ENCODE measurements at regions not wholly inside any gene's neighbourhood (a gene's known extent, or its start where the extent isn't known, plus 50 kb on each side); places are given as distances from the start of the nearest gene placed in this dataset.
"Not testable (repeated sequence)": the region's sequence is repeated elsewhere in the genome, so short reads cannot be mapped to it uniquely, and the experiment has no call there.

DNA sequence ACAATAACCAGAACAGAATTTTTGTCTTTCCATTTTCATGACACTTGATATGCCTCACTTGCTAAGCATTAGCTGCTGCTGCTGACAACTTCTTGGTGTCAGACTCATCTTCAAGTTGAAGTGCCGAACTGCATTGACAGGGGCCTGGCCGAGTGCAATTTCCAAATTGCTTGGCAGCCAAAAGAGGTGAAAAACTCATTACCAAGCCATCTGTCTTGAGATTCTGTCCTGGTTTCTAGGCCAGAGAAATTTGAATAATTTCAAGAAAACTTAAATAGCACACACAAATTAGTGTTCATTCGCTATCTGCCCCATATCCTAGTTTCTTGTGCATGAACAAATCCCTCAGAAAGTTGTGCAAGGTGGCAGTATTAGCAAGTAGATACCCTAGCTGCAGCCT is 165.3 kb upstream of the RASSF8 start:
- no peak for DNase-seq (ENCODE audit: low spot score)

DNA sequence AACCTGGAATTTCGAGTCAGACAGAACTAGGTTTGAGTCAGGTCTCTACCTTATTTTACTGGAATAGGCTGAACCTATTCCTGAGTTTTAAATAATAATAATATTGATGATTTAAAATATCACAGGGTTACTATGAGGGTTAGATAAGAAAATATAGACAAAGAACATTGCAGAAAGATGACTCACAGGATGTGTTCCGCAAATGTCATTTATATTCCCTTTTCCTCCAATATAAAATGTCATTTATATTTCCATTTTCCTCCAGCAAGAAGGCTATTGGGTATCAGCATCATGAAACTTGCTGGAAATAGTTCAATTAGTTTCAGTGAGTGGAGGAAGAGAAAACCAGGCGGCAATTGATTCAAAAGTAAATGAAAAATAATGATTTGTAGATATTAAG is 163.9 kb upstream of the RASSF8 start:
- DNase-seq (ENCODE audit: low spot score), result peak; percentile 70

GRCh38 chr12:25796523-25797000 is 161.9 kb upstream of the RASSF8 start:
- no peak for DNase-seq (ENCODE audit: low spot score)

DNA sequence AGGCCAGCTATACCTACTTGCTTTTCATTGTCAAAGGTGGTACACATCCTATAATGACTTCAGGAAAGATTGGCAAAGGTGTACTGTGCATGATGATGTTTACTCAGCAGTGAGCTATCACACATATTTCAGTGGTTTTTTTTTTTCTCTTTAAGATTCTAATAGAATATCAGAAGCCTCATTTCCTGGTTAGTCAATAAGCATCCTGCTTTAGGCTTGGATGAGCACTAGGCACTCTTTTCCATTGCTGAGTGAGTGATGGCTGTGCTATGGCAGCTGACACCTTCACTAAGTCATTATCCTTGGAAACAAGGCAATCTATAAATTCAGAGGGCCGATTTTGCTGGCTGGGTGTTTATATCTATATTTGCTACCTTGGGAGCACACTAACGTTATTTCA is 161.1 kb upstream of the RASSF8 start:
- peak; percentile 55 for DNase-seq (ENCODE audit: low spot score)

DNA sequence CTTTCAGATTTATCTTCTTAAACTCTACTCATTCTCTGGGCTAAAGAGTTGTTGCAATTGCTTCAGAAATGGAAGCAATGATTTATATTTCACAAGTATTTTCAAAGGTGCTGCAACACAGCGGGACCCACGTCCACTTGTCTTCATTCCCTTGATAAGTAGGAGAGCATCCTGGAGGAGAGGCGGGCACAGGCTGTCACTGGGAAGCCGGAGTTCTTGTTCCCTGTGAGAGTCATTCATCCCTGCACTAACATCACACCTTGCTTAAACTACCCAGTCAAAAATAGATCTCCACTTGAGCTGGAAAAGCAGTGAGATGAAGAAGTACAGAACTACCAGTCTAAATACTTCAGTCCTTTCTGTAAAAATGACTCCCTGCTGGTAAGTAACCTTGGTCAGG is 160.5 kb upstream of the RASSF8 start:
- DNase-seq (ENCODE audit: low spot score), result no peak

GRCh38 chr12:25800101-25800500 is 158.4 kb upstream of the RASSF8 start:
- DNase-seq (ENCODE audit: low spot score), result no peak

DNA sequence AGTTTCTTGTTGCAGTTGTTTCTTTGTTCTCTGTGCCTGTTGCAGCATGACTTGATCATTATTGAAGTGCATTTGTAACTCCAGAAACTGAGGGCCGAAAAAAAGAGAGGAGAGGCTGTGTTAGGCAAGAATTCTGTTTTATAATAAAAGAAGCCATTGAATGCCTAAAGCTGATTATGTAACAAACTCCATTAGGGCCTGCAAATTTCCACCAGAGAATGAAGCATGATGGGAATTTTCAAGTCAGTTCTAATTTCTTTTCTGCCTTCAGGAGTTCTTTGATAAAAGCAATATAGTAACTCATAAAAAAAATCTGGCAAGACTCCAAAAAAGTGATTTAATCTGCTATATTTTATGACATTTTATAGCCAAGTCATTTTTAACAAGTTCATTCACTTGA is 156.7 kb upstream of the RASSF8 start:
- DNase-seq (ENCODE audit: low spot score), result no peak

- no peak for DNase-seq (ENCODE audit: low spot score)
Measured at GRCh38 chr12:25802143-25802542, 156.3 kb upstream of the RASSF8 start.

- not testable (repeated sequence) for DNase-seq (ENCODE audit: low spot score)
Measured at GRCh38 chr12:25803029-25803664, 155.3 kb upstream of the RASSF8 start.

DNA sequence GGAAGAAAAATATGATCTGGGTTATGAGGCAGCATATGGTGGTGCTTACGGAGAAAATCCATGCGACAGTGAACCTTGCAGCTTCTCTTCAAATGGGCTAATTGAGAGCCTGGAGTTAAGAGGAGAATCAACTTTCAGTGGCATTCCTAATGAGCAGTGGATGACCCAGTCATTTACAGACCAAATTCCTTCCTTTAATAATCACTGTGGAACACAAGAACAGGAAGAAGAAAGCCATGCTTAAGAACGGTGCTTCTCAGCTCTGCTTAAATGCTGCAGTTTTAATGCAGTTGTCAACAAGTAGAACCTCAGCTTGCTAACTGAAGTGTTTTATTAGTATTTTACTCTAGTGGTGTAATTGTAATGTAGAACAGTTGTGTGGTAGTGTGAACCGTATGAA is 154.2 kb upstream of the RASSF8 start:
- not testable (repeated sequence) for DNase-seq (ENCODE audit: low spot score)

DNA sequence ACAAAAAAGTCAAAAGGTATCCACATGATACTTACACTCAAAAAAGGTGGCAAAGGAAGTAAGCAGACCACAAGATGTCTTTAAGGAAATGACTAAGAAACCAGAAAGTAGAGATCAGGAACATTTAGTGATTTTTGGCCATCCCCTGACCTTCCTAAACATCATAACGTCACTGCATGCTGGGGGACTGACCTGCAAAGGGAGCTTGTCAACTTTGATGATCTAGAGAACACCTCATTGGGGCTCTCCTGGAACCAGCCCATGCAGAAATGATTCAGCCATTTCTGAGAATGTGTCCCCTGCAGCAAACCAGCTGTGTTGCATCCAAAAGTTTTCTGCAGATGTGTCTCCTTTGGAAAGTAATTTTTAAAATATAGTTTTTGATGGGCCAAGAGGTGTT is 152.2 kb upstream of the RASSF8 start:
- DNase-seq (ENCODE audit: low spot score), result no peak

DNA sequence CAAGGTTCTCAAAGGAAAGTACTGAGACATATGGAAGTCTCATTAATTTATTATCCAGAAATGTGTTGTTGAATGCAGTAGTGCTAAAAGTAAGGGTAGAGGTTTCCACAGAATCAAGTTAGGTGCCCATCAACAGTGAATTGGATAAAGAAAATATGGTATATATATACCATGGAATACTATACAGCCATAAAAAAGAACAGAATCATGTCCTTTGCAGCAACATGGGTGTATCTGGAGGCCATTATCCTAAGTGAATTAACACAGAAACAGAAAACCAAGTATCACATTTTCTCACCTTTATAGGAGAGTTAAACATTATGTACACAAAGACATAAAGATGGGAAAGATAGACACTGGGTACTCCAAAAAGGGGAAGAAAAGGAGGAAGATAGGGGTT is 149.9 kb upstream of the RASSF8 start:
- DNase-seq (ENCODE audit: low spot score), result no peak

- no peak for DNase-seq (ENCODE audit: low spot score)
Measured at GRCh38 chr12:25810683-25811082, 147.8 kb upstream of the RASSF8 start.

GRCh38 chr12:25811656-25812126 is 146.8 kb upstream of the RASSF8 start:
- DNase-seq (ENCODE audit: low spot score), result peak; percentile 28

DNA sequence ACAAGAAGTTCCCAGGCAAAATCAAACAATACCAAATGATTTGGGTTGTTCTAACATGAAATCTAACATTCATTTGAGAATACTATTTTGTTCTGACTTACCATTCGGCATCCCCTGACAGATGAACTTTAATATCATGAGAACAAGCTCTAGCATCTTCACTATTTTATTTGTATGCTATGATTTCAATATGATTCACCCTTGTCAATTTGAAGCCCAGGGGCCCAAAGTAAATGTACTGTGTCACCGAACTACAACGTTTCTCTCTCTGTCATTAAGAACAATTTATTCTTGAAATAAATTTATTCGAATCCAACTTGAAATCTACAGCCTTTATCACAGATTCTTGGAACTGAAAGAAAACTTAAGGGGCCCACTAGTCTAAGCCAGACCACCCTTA is 146.2 kb upstream of the RASSF8 start:
- no peak for DNase-seq (ENCODE audit: low spot score)

GRCh38 chr12:25813843-25814242 is 144.6 kb upstream of the RASSF8 start:
- no peak for DNase-seq (ENCODE audit: low spot score)

DNA sequence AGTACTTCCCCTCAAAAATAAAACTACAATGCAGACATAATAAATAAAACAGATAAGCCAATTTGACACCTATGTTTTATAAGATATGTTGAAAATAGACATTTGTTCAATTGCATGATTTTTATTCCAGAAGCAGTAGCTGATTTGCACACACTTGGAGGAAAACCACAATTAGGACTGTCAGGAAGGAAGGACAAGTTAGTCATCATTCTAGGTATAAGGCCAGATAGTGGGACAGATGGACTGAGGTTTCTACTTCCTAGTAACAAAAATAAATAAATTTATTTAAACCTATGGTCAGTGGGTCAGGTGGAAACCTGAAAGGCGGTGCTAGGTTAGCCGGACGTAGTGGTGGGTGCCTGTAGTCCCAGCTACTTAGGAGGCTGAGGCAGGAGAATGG is 141.8 kb upstream of the RASSF8 start:
- DNase-seq (ENCODE audit: low spot score), result peak; percentile 41

DNA sequence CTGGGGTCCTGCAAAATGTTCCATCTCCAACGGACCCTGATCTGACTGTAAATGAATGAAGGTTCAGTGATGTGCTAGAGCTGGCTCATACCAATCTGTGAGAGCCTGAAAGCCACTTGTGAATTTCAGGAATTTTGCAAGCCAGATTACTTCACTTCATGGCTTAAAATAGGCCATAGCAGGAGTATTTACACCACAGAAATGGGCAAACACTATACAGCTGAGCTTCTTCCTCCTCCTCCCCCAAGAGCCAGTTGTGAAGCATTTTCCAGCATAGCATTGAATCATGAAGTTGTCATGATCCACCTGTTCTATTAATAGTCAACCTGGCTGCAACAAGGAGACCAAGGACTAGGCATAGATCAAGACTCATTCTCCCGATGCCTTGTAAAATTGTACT is 141.3 kb upstream of the RASSF8 start:
- no peak for DNase-seq (ENCODE audit: low spot score)

DNA sequence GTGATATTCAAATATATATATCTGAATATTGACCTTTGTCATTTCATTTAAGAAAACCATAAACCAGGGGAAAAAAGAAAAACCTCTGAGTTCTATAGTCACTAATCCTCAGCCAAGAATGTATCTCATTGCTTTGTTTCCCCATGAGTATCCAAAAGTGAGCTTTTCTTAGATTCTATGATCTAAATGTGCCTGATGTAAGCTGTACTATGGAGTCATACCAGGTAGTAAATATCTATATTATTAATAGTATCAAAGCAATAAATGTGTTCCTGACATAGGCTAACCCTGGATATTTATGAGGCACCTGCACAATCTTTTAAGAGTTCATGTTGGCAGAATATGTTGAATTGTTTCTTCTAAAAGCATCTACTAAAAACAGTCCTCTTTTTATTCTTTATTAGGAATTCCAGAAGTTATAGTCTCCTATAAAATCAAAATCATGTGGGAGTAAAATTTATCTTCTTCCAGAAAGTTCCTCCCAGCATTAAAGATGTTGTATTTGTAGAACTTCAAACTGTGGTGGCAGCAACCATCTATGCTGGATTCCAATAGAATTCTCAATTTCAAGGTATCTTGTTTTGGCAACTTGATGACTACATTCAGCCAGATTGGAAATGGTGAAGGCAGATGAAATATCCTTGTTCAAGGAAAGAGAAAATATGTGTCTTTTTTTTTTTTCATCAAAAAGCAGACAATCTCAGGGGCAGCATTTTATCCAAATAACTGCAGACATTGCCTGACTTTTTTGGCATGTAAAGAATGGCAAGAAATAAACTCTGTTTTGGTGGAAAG is 139.7 kb upstream of the RASSF8 start:
- DNase-seq (ENCODE audit: low spot score), result no peak

- no peak for DNase-seq (ENCODE audit: low spot score)
Measured at GRCh38 chr12:25819691-25820090, 138.8 kb upstream of the RASSF8 start.

DNA sequence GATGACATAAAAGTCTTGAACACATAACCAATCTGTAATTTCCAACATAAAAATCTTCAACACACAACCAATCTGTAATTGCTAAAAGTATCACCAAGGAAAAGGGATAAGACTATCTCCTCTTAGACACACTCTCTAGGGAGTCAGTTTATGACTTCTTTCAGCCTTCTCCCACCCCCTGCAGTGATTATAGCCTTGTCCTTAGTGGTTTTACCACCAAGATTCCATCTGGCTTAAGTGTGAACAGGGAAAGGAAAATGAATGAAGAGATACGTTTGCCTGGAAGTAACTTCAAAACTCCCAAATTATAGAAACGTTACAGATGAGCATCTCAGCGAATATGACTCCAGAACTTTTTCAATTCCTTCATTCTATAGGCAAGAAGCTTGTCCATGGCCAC is 136.2 kb upstream of the RASSF8 start:
- DNase-seq (ENCODE audit: low spot score), result no peak

DNA sequence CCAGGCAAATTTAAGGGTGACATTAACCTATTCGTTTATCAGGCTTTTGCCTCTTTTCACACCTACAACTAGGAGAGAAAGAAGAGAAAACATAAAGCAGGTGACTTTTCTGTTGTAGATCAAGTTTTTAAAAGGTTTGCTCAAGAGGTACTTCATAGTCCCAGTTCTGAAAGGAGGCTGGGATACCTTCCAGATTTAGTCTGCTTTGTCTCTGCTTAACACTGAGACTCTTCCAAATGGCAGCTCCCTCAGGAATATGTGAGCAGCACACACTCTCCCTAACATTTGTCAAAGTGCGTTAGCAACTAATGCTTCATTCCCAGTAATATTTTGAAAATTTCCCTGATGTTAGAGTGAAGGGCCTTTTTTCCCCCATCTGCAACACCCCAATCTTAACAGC is 133.7 kb upstream of the RASSF8 start:
- no peak for DNase-seq (ENCODE audit: low spot score)

DNA sequence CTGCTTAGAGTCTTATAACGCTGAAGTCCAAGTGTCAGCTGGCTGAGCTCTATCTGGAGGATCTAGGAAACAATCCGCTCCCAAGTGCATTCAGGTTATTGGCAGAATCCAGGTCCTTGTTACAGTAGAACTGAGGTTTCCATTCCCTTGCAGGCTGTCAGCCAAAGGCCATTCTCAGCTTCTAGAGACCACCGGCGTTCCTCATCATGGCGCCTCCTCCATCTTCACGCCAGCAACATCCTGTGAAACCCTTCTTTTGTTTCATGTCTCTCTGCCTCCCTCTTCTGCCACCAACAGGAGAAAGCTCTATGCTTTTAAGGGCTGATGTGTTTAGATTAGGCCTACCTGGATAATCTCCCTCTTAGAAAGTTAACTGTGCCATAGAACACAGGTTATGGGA is 133.0 kb upstream of the RASSF8 start:
- no peak for DNase-seq (ENCODE audit: low spot score)

DNA sequence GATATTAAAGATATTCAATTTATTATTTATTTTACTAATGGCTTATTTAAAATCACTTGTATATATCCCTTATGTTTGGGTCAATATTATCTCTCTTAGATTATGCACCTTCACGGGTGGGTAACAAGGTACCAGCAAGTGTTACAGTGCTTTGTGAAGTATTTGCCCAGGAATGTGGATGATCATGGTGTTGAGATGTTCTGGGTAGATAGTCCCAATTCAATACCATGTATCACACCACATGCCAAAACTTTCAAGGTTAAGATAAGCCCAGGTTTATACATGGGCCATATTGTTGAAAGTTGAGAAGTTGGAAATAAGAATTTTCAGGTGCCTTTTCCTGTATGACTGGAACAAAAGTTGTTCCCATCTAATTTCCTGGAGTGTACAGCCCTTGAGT is 131.3 kb upstream of the RASSF8 start:
- DNase-seq (ENCODE audit: low spot score), result no peak
